Fibroblast of skin of right biceps (primary cell): ENCODE measurements at regions not wholly inside any gene's neighbourhood (a gene's known extent, or its start where the extent isn't known, plus 50 kb on each side); places are given as distances from the start of the nearest gene placed in this dataset.
"Not testable (repeated sequence)": the region's sequence is repeated elsewhere in the genome, so short reads cannot be mapped to it uniquely, and the experiment has no call there.

Source experiments
- DNase-seq: peaks from one replicate; pipeline ENCODE4 v3.0.0-alpha.2; 2013

- not testable (repeated sequence) for DNase-seq
Observed at GRCh38 chrX:140633105-140633504, 76.5 kb upstream of the LINC00632 start.

DNA sequence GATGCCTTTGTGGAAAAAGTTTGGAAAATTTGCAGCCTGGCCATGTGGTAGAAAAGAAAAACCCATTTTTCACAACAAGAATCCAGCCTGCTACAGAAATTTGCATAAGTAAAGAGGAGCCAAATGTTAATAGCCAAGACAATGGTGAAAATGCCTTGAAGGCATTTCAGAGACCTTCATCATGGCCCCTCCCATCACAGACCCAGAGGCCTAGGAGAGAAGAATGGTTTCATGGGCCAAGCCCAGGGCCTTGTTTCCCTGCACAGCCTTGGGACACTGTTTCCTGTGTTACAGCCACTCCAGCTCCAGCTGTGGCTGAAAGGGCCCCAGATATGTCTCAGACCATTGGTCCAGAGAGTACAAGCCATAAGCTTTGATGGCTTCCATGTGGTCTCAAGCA lies 101.4 kb upstream of the LINC00632 start:
- no peak for DNase-seq

DNA sequence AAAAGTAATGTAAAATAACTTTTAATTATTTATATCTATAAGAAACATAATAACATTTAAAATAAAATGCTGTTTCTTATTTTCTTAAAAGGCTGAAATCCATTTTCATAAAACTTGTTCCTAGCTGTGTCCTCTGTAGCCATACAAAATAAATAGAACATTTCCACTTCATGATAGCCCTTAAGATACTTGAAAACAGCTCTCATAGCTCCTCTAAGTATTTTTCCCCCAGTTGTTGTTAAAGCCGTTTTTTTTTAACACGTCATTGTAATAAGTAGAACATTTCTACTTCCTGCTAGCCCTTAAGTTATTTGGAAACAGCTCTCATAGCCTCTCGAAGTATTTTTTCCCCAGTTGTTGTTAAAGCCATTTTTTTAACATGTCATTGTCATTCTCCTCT lies 97.3 kb upstream of the SOX3 start:
- DNase-seq = no peak

GRCh38 chrX:140599851-140600250 lies 95.0 kb upstream of the SOX3 start:
- no peak for DNase-seq

GRCh38 chrX:140589657-140590056 lies 84.8 kb upstream of the SOX3 start:
- DNase-seq = no peak

GRCh38 chrX:140586951-140587350 lies 82.1 kb upstream of the SOX3 start:
- DNase-seq = no peak

GRCh38 chrX:140580478-140580877 lies 75.6 kb upstream of the SOX3 start:
- DNase-seq = no peak

DNA sequence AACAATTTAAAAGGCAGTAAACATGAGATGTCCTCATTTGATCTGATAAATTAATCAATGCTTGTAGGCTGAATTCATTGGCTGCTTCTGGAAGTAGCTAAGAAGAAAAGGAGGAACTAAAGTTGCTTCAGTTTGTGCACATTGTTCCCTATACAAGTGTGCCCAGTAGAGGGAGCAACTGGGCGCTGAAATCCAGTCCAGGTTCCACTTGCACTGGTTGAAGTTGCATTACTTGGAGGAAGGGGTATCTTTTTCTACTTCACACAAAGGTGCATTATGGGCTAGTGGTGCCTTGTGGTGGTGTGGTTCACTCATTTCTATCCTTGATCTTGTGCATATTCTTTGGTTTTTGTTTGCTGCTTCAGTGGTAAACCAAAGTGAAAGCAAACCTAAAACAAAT lies 67.9 kb upstream of the SOX3 start:
- DNase-seq = peak; percentile 15

DNA sequence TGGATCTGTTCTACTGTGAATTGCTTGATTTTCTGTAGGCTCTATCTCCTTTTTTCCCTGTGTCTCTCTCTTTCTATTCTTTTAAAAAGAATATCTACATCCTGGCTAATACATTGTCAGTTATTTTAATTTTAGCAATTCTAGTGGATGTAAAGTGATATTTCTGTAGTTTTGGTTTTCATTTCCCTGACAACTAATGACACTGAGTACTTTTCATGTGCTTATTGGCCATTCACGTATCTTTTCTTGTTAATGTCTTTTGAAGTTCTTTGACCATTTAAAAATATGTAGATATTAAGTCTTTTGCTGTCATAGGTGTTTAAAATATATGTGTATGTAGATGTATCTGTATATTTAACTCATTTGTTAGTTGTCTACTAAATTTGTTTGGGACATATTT lies 59.0 kb upstream of the SOX3 start:
- no peak for DNase-seq
